ENCODE measurements at regions not wholly inside any gene's neighbourhood (a gene's known extent, or its start where the extent isn't known, plus 50 kb on each side); places are given as distances from the start of the nearest gene placed in this dataset.

DNA sequence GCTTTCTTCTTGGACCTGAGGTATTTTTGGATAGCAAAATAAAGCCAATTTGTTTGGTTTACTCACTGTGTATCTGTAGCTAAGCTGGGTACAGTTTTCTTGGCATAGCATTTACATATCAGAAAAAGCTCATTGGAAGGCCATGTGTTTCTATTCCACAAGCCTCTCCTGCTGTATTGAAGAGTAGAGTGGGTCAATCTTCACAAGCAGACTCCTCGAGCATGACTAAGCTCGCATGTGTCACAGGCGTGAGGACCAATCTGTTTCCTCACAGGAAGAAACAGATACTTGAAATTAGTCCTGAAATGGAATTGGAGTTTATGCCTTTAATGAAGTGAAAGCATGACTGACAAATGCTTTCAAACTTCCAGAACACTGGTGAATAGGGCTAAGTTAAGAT lies 1279.0 kb upstream of the MAP3K7 start:
- Mint-ChIP-seq H3K4me1 (ENCODE audit: low read depth, unreplicated experiment) (no peaks in the 10 kb centered on the region), H3K36me3 (ENCODE audit: insufficient read depth, unreplicated experiment) (no peaks in the 10 kb centered on the region), H3K9me3 (ENCODE audit: unreplicated experiment) (no peaks in the 10 kb centered on the region), H3K27me3 (ENCODE audit: insufficient read depth, unreplicated experiment) (no peaks in the 10 kb centered on the region), H3K4me3 (ENCODE audit: unreplicated experiment) (no peak overlapping the region), H3K27ac (ENCODE audit: unreplicated experiment) (no peak overlapping the region)
- Histone ChIP-seq H3K4me3 (ENCODE audit: low read depth, low read length) (no peak overlapping the region), H3K27me3 (replicated peaks; ENCODE audit: control insufficient read depth, insufficient read depth, low read length) (no peaks in the 10 kb centered on the region), H3K36me3 (ENCODE audit: control insufficient read depth, insufficient read depth, low read length) (no peaks in the 10 kb centered on the region), H3K9me3 (no peaks in the 10 kb centered on the region), H3K4me1 (no peaks in the 10 kb centered on the region)
- no TSS peak for BruUV-seq (replicated peaks)
- no peak for DNase-seq
- intact Hi-C loops (cut with micrococcal nuclease; ENCODE audit: unreplicated experiment): no loop called here
- ChIA-PET CTCF (no interaction called here), POLR2A (no interaction called here)
- TF ChIP-seq, protein P1, sequence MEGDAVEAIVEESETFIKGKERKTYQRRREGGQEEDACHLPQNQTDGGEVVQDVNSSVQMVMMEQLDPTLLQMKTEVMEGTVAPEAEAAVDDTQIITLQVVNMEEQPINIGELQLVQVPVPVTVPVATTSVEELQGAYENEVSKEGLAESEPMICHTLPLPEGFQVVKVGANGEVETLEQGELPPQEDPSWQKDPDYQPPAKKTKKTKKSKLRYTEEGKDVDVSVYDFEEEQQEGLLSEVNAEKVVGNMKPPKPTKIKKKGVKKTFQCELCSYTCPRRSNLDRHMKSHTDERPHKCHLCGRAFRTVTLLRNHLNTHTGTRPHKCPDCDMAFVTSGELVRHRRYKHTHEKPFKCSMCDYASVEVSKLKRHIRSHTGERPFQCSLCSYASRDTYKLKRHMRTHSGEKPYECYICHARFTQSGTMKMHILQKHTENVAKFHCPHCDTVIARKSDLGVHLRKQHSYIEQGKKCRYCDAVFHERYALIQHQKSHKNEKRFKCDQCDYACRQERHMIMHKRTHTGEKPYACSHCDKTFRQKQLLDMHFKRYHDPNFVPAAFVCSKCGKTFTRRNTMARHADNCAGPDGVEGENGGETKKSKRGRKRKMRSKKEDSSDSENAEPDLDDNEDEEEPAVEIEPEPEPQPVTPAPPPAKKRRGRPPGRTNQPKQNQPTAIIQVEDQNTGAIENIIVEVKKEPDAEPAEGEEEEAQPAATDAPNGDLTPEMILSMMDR (IDR thresholded peaks at IDR 0.05; ENCODE audit: insufficient read depth in 1 of 2, low read depth in 1 of 2, low read length in 1 of 2, severe bottlenecking in 1 of 2, unreplicated experiment in 1 of 2): no peak

DNA sequence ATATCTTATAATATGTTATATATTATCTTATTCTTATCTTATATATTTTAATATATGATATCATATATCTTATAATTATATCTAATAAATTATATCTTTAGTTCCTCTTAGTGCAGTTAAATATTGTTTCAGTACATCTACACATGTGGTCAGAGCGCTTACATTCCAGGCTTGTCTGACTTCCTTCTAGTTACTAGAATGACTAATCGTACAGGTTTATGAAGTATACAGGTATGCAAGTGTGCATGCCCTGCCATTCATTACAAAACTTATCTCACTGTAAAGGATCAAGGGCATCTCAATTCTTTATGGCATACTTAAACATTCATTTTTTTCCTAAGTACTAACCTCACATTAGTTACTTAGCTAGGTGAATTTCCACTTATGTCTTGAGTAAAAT lies 1278.0 kb upstream of the MAP3K7 start:
- ChIA-PET POLR2A (no interaction called here), CTCF (no interaction called here)
- TF ChIP-seq, protein P1 (IDR thresholded peaks at IDR 0.05; ENCODE audit: insufficient read depth in 1 of 2, low read depth in 1 of 2, low read length in 1 of 2, severe bottlenecking in 1 of 2, unreplicated experiment in 1 of 2): no peak
- Histone ChIP-seq H3K4me1 (no peaks in the 10 kb centered on the region), H3K9me3 (no peaks in the 10 kb centered on the region), H3K4me3 (ENCODE audit: low read depth, low read length) (no peak overlapping the region), H3K27me3 (replicated peaks; ENCODE audit: control insufficient read depth, insufficient read depth, low read length) (no peaks in the 10 kb centered on the region), H3K36me3 (ENCODE audit: control insufficient read depth, insufficient read depth, low read length) (no peaks in the 10 kb centered on the region)
- DNase-seq: no peak
- H3K27me3 Mint-ChIP-seq (ENCODE audit: insufficient read depth, unreplicated experiment): no peaks in the 10 kb centered on the region
- no peaks in the 10 kb centered on the region for H3K9me3 Mint-ChIP-seq (ENCODE audit: unreplicated experiment)
- no peak overlapping the region for H3K4me3 Mint-ChIP-seq (ENCODE audit: unreplicated experiment)
- no peak overlapping the region for H3K27ac Mint-ChIP-seq (ENCODE audit: unreplicated experiment)
- H3K36me3 Mint-ChIP-seq (ENCODE audit: insufficient read depth, unreplicated experiment): no peaks in the 10 kb centered on the region
- no peaks in the 10 kb centered on the region for H3K4me1 Mint-ChIP-seq (ENCODE audit: low read depth, unreplicated experiment)
- BruUV-seq (replicated peaks): no TSS peak
- intact Hi-C loops (cut with micrococcal nuclease; ENCODE audit: unreplicated experiment): no loop called here

DNA sequence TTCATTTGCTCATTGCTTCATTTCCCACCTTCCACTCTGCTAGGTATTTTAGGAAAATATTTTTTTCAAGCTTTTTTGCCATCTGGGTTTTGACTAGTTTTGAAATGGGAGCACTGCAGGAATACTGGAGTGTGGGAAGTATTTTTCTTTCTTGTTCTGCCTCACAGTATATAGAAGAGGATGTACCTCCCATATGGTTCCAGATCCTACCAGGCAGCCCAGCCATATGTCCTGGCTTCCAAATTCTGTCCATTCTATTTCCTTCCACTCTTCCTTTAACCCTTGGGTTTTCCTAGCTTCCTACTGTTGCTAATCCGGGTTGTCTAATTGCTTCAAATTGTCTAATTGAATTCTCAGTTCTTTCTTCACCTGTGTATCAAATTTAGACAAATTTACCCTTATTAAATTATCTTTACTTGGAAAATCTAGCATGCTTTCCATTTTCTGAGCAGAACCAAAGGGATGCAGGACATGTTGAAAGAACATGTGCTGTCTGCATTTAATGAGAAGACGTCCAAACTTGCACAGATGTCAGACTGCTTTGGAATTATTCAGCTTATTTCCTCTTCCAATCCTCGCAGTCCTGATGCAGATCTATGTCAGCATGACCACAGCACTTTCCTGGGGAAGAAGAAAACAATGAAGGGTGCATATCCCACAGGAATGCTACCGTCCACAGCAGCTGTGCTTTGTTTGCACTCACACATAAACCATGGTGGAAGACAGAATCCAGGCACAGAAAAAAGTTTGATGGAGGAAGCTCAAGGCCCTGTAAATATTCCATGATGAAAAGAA lies 1273.9 kb upstream of the MAP3K7 start:
- Mint-ChIP-seq H3K27me3 (ENCODE audit: insufficient read depth, unreplicated experiment) (no peaks in the 10 kb centered on the region), H3K36me3 (ENCODE audit: insufficient read depth, unreplicated experiment) (no peaks in the 10 kb centered on the region)
- no peak overlapping the region for H3K4me3 ChIP-seq (ENCODE audit: low read depth, low read length)

More for the DNA sequence above, 1273.9 kb upstream of the MAP3K7 start:
- ChIA-PET CTCF (no interaction called here), POLR2A (no interaction called here)
- H3K27me3 ChIP-seq (replicated peaks; ENCODE audit: control insufficient read depth, insufficient read depth, low read length): no peaks in the 10 kb centered on the region
- no peaks in the 10 kb centered on the region for H3K9me3 ChIP-seq
- Mint-ChIP-seq H3K27ac (ENCODE audit: unreplicated experiment) (no peak overlapping the region), H3K4me3 (ENCODE audit: unreplicated experiment) (no peak overlapping the region), H3K4me1 (ENCODE audit: low read depth, unreplicated experiment) (no peaks in the 10 kb centered on the region), H3K9me3 (ENCODE audit: unreplicated experiment) (no peaks in the 10 kb centered on the region)
- TF ChIP-seq, protein P1 (IDR thresholded peaks at IDR 0.05; ENCODE audit: insufficient read depth in 1 of 2, low read depth in 1 of 2, low read length in 1 of 2, severe bottlenecking in 1 of 2, unreplicated experiment in 1 of 2): no peak
- no peaks in the 10 kb centered on the region for H3K36me3 ChIP-seq (ENCODE audit: control insufficient read depth, insufficient read depth, low read length)
- intact Hi-C loops (cut with micrococcal nuclease; ENCODE audit: unreplicated experiment): no loop called here
- BruUV-seq (replicated peaks): no TSS peak
- H3K4me1 ChIP-seq: no peaks in the 10 kb centered on the region
- no peak for DNase-seq

Data from Caco-2 (cell line).